Activated CD4-positive, alpha-beta T cell treated with anti-CD3 and anti-CD28 coated beads, Interleukin-2, amount 50 U/mL, for 48 hours (primary cell): ENCODE measurements at regions not wholly inside any gene's neighbourhood (a gene's known extent, or its start where the extent isn't known, plus 50 kb on each side); places are given as distances from the start of the nearest gene placed in this dataset.

Experiments
- DNase-seq, 2 experiments: peaks; one replicate each; pipeline ENCODE4 v3.0.0-alpha.2; 2020

DNA sequence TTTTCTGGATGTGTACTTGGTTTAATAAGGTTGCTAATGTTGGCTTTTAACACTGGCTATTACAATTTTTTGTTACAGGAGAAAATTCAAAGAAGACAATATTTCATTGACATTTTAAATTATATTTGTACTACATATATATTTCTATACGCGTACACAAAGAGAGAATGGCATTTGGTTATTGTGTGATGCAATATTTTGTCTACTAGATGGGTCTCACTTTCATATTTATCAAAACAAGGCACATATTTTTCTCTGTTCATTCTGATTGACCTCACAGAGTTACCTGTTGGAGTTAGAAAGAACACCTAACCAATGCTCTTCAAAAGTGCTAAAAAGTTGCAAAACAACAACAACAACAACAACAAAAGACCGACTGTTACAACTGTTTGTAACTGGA lies 50.2 kb upstream of the VGLL3 start:
- no peak for DNase-seq
